ENCODE measurements at regions not wholly inside any gene's neighbourhood (a gene's known extent, or its start where the extent isn't known, plus 50 kb on each side); places are given as distances from the start of the nearest gene placed in this dataset.

GRCh38 chr1:173424782-173425407 lies 52.2 kb upstream of the PRDX6 start:
- no peak for DNase-seq

- DNase-seq, result no peak
Measured at GRCh38 chr1:173426057-173426456, 51.1 kb upstream of the PRDX6 start.

GRCh38 chr1:173427146-173428054 lies 49.7 kb upstream of the PRDX6 start:
- DNase-seq, result no peak
